ENCODE measurements at regions not wholly inside any gene's neighbourhood (a gene's known extent, or its start where the extent isn't known, plus 50 kb on each side); places are given as distances from the start of the nearest gene placed in this dataset.

- peaks cover 8% of the 10 kb centered on the region for H3K9me3 Mint-ChIP-seq (ENCODE audit: unreplicated experiment)
- no peak for TF ChIP-seq CTCF (IDR thresholded peaks at IDR 0.05; ENCODE audit: insufficient read depth in 1 of 2, low read depth in 1 of 2, low read length in 1 of 2, severe bottlenecking in 1 of 2, unreplicated experiment in 1 of 2)
- intact Hi-C loops (cut with micrococcal nuclease; ENCODE audit: unreplicated experiment), result no loop called here
- peaks cover 17% of the 10 kb centered on the region for H3K4me1 ChIP-seq
- no peaks in the 10 kb centered on the region for H3K36me3 Mint-ChIP-seq (ENCODE audit: insufficient read depth, unreplicated experiment)
- CTCF ChIA-PET, result no interaction called here
- DNase-seq, result no peak
- no peaks in the 10 kb centered on the region for H3K9me3 ChIP-seq
- BruUV-seq (replicated peaks), result no TSS peak
- no peaks in the 10 kb centered on the region for H3K27me3 ChIP-seq (replicated peaks; ENCODE audit: control insufficient read depth, insufficient read depth, low read length)
- no peak overlapping the region for H3K4me3 ChIP-seq (ENCODE audit: low read depth, low read length)
- no peak overlapping the region for H3K27ac Mint-ChIP-seq (ENCODE audit: unreplicated experiment)
- H3K4me1 Mint-ChIP-seq (ENCODE audit: low read depth, unreplicated experiment), result peaks cover 29% of the 10 kb centered on the region
- no peaks in the 10 kb centered on the region for H3K36me3 ChIP-seq (ENCODE audit: control insufficient read depth, insufficient read depth, low read length)
- no peak overlapping the region for H3K4me3 Mint-ChIP-seq (ENCODE audit: unreplicated experiment)
- no peaks in the 10 kb centered on the region for H3K27me3 Mint-ChIP-seq (ENCODE audit: insufficient read depth, unreplicated experiment)
- POLR2A ChIA-PET, result no interaction called here
Measured at GRCh38 chr1:185490924-185491323, 173.9 kb upstream of the IVNS1ABP start.

GRCh38 chr1:185489406-185489805 lies 172.4 kb upstream of the IVNS1ABP start:
- no peaks in the 10 kb centered on the region for H3K27me3 Mint-ChIP-seq (ENCODE audit: insufficient read depth, unreplicated experiment)
- no peak for DNase-seq
- BruUV-seq (replicated peaks), result no TSS peak
- H3K36me3 ChIP-seq (ENCODE audit: control insufficient read depth, insufficient read depth, low read length), result no peaks in the 10 kb centered on the region
- ChIA-PET CTCF (no interaction called here), POLR2A (no interaction called here)
- no peaks in the 10 kb centered on the region for H3K9me3 ChIP-seq
- intact Hi-C loops (cut with micrococcal nuclease; ENCODE audit: unreplicated experiment), result no loop called here
- H3K4me1 ChIP-seq, result peaks cover 17% of the 10 kb centered on the region
- no peaks in the 10 kb centered on the region for H3K36me3 Mint-ChIP-seq (ENCODE audit: insufficient read depth, unreplicated experiment)
- H3K4me1 Mint-ChIP-seq (ENCODE audit: low read depth, unreplicated experiment), result peaks cover 32% of the 10 kb centered on the region
- H3K4me3 Mint-ChIP-seq (ENCODE audit: unreplicated experiment), result peak overlapping the region; percentile 56
- TF ChIP-seq CTCF (IDR thresholded peaks at IDR 0.05; ENCODE audit: insufficient read depth in 1 of 2, low read depth in 1 of 2, low read length in 1 of 2, severe bottlenecking in 1 of 2, unreplicated experiment in 1 of 2), result no peak
- no peak overlapping the region for H3K4me3 ChIP-seq (ENCODE audit: low read depth, low read length)
- peak overlapping the region; percentile 75 for H3K27ac Mint-ChIP-seq (ENCODE audit: unreplicated experiment)
- no peaks in the 10 kb centered on the region for H3K27me3 ChIP-seq (replicated peaks; ENCODE audit: control insufficient read depth, insufficient read depth, low read length)
- H3K9me3 Mint-ChIP-seq (ENCODE audit: unreplicated experiment), result peaks cover 8% of the 10 kb centered on the region

GRCh38 chr1:185488808-185489207 lies 171.8 kb upstream of the IVNS1ABP start:
- no TSS peak for BruUV-seq (replicated peaks)
- Histone ChIP-seq H3K4me3 (ENCODE audit: low read depth, low read length) (no peak overlapping the region), H3K4me1 (peaks cover 17% of the 10 kb centered on the region), H3K36me3 (ENCODE audit: control insufficient read depth, insufficient read depth, low read length) (no peaks in the 10 kb centered on the region), H3K9me3 (no peaks in the 10 kb centered on the region), H3K27me3 (replicated peaks; ENCODE audit: control insufficient read depth, insufficient read depth, low read length) (no peaks in the 10 kb centered on the region)
- ChIA-PET CTCF (no interaction called here), POLR2A (no interaction called here)
- H3K9me3 Mint-ChIP-seq (ENCODE audit: unreplicated experiment), result peaks cover 8% of the 10 kb centered on the region
- peak overlapping the region; percentile 56 for H3K4me3 Mint-ChIP-seq (ENCODE audit: unreplicated experiment)
- peak overlapping the region; percentile 75 for H3K27ac Mint-ChIP-seq (ENCODE audit: unreplicated experiment)
- H3K4me1 Mint-ChIP-seq (ENCODE audit: low read depth, unreplicated experiment), result peaks cover 32% of the 10 kb centered on the region
- peak; percentile 14 to 32 for DNase-seq
- no peaks in the 10 kb centered on the region for H3K36me3 Mint-ChIP-seq (ENCODE audit: insufficient read depth, unreplicated experiment)
- no peak for TF ChIP-seq CTCF (IDR thresholded peaks at IDR 0.05; ENCODE audit: insufficient read depth in 1 of 2, low read depth in 1 of 2, low read length in 1 of 2, severe bottlenecking in 1 of 2, unreplicated experiment in 1 of 2)
- no peaks in the 10 kb centered on the region for H3K27me3 Mint-ChIP-seq (ENCODE audit: insufficient read depth, unreplicated experiment)
- intact Hi-C loops (cut with micrococcal nuclease; ENCODE audit: unreplicated experiment), result no loop called here
